Gastrocnemius medialis (tissue), 4 donors: ENCODE measurements at regions not wholly inside any gene's neighbourhood (a gene's known extent, or its start where the extent isn't known, plus 50 kb on each side); places are given as distances from the start of the nearest gene placed in this dataset.

Experiments
- ATAC-seq, 2 donors: fragments of 150-250 bp; one replicate each; pipeline ENCODE4 v1.9.1; 2016
- DNase-seq, 2 donors: peaks; one replicate each; pipeline ENCODE4 v3.0.0-alpha.2; 2019
- H3K27ac ChIP-seq, 4 donors: fragments of 200-600 bp; sonication (generic); 1 replicate in 1 of 4; 2 replicates in 3 of 4; pipeline ENCODE4 v1.5.1; 2016 to 2018; ENCODE audit warnings: mild to moderate bottlenecking in 2 of 4, moderate library complexity in 1 of 4
- H3K27me3 ChIP-seq, 3 donors: fragments of 200-600 bp; sonication (generic) in 2 of 3; 1 replicate in 1 of 3; 2 replicates in 2 of 3; pipeline versions ENCODE4 v1.5.1 to v1.6.0; 2016 to 2019; ENCODE audit warnings: mild to moderate bottlenecking in 1 of 3, moderate library complexity in 1 of 3
- H3K36me3 ChIP-seq, 2 donors: fragments of 200-600 bp; sonication (generic) in 1 of 2; one replicate each; pipeline ENCODE4 v1.5.1; 2017 to 2018
- H3K4me1 ChIP-seq, 2 donors: fragments of 200-600 bp; sonication (generic) in 1 of 2; one replicate each; pipeline ENCODE4 v1.5.1; 2016 to 2017; ENCODE audit warnings: mild to moderate bottlenecking in 2 of 2
- H3K4me3 ChIP-seq, 4 donors: fragments of 200-600 bp; sonication (generic) in 3 of 4; 1 replicate in 1 of 4; 2 replicates in 3 of 4; pipeline ENCODE4 v1.5.1; 2016 to 2019; ENCODE audit warnings: mild to moderate bottlenecking in 2 of 4
- H3K9me3 ChIP-seq, 3 donors: fragments of 200-600 bp; sonication (generic) in 2 of 3; 1 replicate in 1 of 3; 2 replicates in 2 of 3; pipeline ENCODE4 v1.5.1; 2016 to 2019
- CTCF ChIP-seq, 5 experiments: fragments of 450-650 bp in 3 of 5; fragments of 200-600 bp in 2 of 5; sonication (generic) in 2 of 5; IDR thresholded peaks in 4 of 5; conservative IDR thresholded peaks in 1 of 5; 1 replicate in 4 of 5; 2 replicates in 1 of 5; pipeline ENCODE4 v1.5.1; 2016 to 2019; ENCODE audit warnings: antibody characterized with exemption in 5 of 5, mild to moderate bottlenecking in 3 of 5, moderate library complexity in 3 of 5
- POLR2A ChIP-seq, 2 donors: fragments of 450-650 bp; IDR thresholded peaks; one replicate each; pipeline ENCODE4 v1.6.1; 2017; ENCODE audit warnings: antibody characterized with exemption in 2 of 2, mild to moderate bottlenecking in 2 of 2, moderate library complexity in 2 of 2
- in situ Hi-C, 4 donors: fragments of 200-750 bp; cut with MboI; loops; one replicate each; pipeline versions ENCODE4 v1.15.0 to v1.8.0; 2017; ENCODE audit warnings: low sequenced_read_pairs in 4 of 4
- intact Hi-C: fragments of 100-400 bp; cut with DNase I; formaldehyde crosslinking; loops from one replicate; pipeline ENCODE4 v1.15.1; 2023; ENCODE audit warnings: low total_unique reads

- no peaks in the 10 kb centered on the region for H3K36me3 ChIP-seq
- H3K27ac ChIP-seq, result no peak overlapping the region
- H3K4me3 ChIP-seq, result no peak overlapping the region
- ATAC-seq (no peak), DNase-seq (no peak)
- H3K4me1 ChIP-seq, result no peaks in the 10 kb centered on the region
- H3K9me3 ChIP-seq, result no peaks in the 10 kb centered on the region
- no peak for TF ChIP-seq POLR2A (IDR thresholded peaks at IDR 0.05)
- TF ChIP-seq CTCF (IDR thresholded peaks at IDR 0.05 in 4 of 5, conservative IDR thresholded peaks at IDR 0.05 in 1 of 5), result no peak
- H3K27me3 ChIP-seq, result no peaks in the 10 kb centered on the region
- intact Hi-C loops (no loop called here), in situ Hi-C loops (no loop called here)
Observed at GRCh38 chr13:69496981-69497380, 610.6 kb upstream of the ATXN8OS start.

GRCh38 chr13:69495096-69495495 is 612.5 kb upstream of the ATXN8OS start:
- no peaks in the 10 kb centered on the region for H3K36me3 ChIP-seq
- H3K4me3 ChIP-seq, result no peak overlapping the region
- DNase-seq, result no peak
- no peak for ATAC-seq
- intact Hi-C loops, result no loop called here
- in situ Hi-C loops, result no loop called here
- no peaks in the 10 kb centered on the region for H3K27me3 ChIP-seq
- H3K9me3 ChIP-seq, result no peaks in the 10 kb centered on the region
- H3K4me1 ChIP-seq, result no peaks in the 10 kb centered on the region
- TF ChIP-seq POLR2A (IDR thresholded peaks at IDR 0.05) (no peak), CTCF (IDR thresholded peaks at IDR 0.05 in 4 of 5, conservative IDR thresholded peaks at IDR 0.05 in 1 of 5) (no peak)
- H3K27ac ChIP-seq, result no peak overlapping the region

- Histone ChIP-seq H3K36me3 (no peaks in the 10 kb centered on the region), H3K4me3 (no peak overlapping the region), H3K4me1 (no peaks in the 10 kb centered on the region), H3K9me3 (no peaks in the 10 kb centered on the region), H3K27ac (no peak overlapping the region), H3K27me3 (no peaks in the 10 kb centered on the region)
- TF ChIP-seq CTCF (IDR thresholded peaks at IDR 0.05 in 4 of 5, conservative IDR thresholded peaks at IDR 0.05 in 1 of 5) (no peak), POLR2A (IDR thresholded peaks at IDR 0.05) (no peak)
- ATAC-seq (no peak), DNase-seq (no peak)
- in situ Hi-C loops (no loop called here), intact Hi-C loops (no loop called here)
Observed at GRCh38 chr13:69487576-69487975, 620.0 kb upstream of the ATXN8OS start.

- no peaks in the 10 kb centered on the region for H3K9me3 ChIP-seq
- no peaks in the 10 kb centered on the region for H3K27me3 ChIP-seq
- in situ Hi-C loops (no loop called here), intact Hi-C loops (no loop called here)
- no peaks in the 10 kb centered on the region for H3K4me1 ChIP-seq
- no peaks in the 10 kb centered on the region for H3K36me3 ChIP-seq
- no peak overlapping the region for H3K27ac ChIP-seq
- TF ChIP-seq POLR2A (IDR thresholded peaks at IDR 0.05), result no peak
- no peak for TF ChIP-seq CTCF (IDR thresholded peaks at IDR 0.05 in 4 of 5, conservative IDR thresholded peaks at IDR 0.05 in 1 of 5)
- ATAC-seq (no peak), DNase-seq (no peak)
- H3K4me3 ChIP-seq, result no peak overlapping the region
Observed at GRCh38 chr13:69485991-69486592, 621.5 kb upstream of the ATXN8OS start.

GRCh38 chr13:69477451-69477850 is 630.2 kb upstream of the ATXN8OS start:
- Histone ChIP-seq H3K27me3 (no peaks in the 10 kb centered on the region), H3K27ac (no peak overlapping the region), H3K9me3 (no peaks in the 10 kb centered on the region), H3K4me1 (no peaks in the 10 kb centered on the region), H3K4me3 (no peak overlapping the region), H3K36me3 (no peaks in the 10 kb centered on the region)
- intact Hi-C loops (no loop called here), in situ Hi-C loops (no loop called here)
- TF ChIP-seq CTCF (IDR thresholded peaks at IDR 0.05 in 4 of 5, conservative IDR thresholded peaks at IDR 0.05 in 1 of 5), result no peak
- no peak for TF ChIP-seq POLR2A (IDR thresholded peaks at IDR 0.05)
- DNase-seq (no peak), ATAC-seq (no peak)
